GM11168 (cell line): ENCODE measurements at regions not wholly inside any gene's neighbourhood (a gene's known extent, or its start where the extent isn't known, plus 50 kb on each side); places are given as distances from the start of the nearest gene placed in this dataset.

Source experiments
- in situ Hi-C: fragments of 300-500 bp; cut with MboI; formaldehyde crosslinking; loops from one replicate; pipeline ENCODE4 v1.12.0; 2022; ENCODE audit warnings: low sequenced_read_pairs; ENCODE audit not compliant: unreplicated experiment

- in situ Hi-C loops: no loop called here
Observed at GRCh38 chr19:31166206-31166605, 183.0 kb downstream of the TSHZ3 start.

GRCh38 chr19:31164791-31165251 is 184.4 kb downstream of the TSHZ3 start:
- in situ Hi-C loops: no loop called here

- in situ Hi-C loops: no loop called here
Observed at GRCh38 chr19:31160336-31160926, 188.8 kb downstream of the TSHZ3 start.

- in situ Hi-C loops: no loop called here
Observed at GRCh38 chr19:31154021-31154420, 195.2 kb downstream of the TSHZ3 start.

GRCh38 chr19:31152906-31153305 is 196.3 kb downstream of the TSHZ3 start:
- in situ Hi-C loops: no loop called here

GRCh38 chr19:31149441-31149941 is 199.7 kb downstream of the TSHZ3 start:
- in situ Hi-C loops: no loop called here

- in situ Hi-C loops: no loop called here
Observed at GRCh38 chr19:31148671-31149070, 200.6 kb downstream of the TSHZ3 start.

GRCh38 chr19:31147234-31147633 is 202.0 kb downstream of the TSHZ3 start:
- in situ Hi-C loops: no loop called here

GRCh38 chr19:31146546-31147183 is 202.6 kb downstream of the TSHZ3 start:
- in situ Hi-C loops: no loop called here

GRCh38 chr19:31146015-31146414 is 203.2 kb downstream of the TSHZ3 start:
- in situ Hi-C loops: no loop called here

- in situ Hi-C loops: no loop called here
Observed at GRCh38 chr19:31145007-31145406, 204.2 kb downstream of the TSHZ3 start.

GRCh38 chr19:31144075-31144870 is 205.0 kb downstream of the TSHZ3 start:
- in situ Hi-C loops: no loop called here

GRCh38 chr19:31141301-31141700 is 207.9 kb downstream of the TSHZ3 start:
- in situ Hi-C loops: no loop called here

GRCh38 chr19:31140717-31141116 is 208.5 kb downstream of the TSHZ3 start:
- in situ Hi-C loops: no loop called here

GRCh38 chr19:31139871-31140505 is 209.2 kb downstream of the TSHZ3 start:
- in situ Hi-C loops: no loop called here

- in situ Hi-C loops: no loop called here
Observed at GRCh38 chr19:31138077-31138476, 211.2 kb downstream of the TSHZ3 start.

GRCh38 chr19:31135841-31136240 is 213.4 kb downstream of the TSHZ3 start:
- in situ Hi-C loops: no loop called here

- in situ Hi-C loops: no loop called here
Observed at GRCh38 chr19:31132753-31133110, 216.5 kb downstream of the TSHZ3 start.

- in situ Hi-C loops: no loop called here
Observed at GRCh38 chr19:31128291-31128690, 220.9 kb downstream of the TSHZ3 start.

- in situ Hi-C loops: no loop called here
Observed at GRCh38 chr19:31127134-31127967, 221.9 kb downstream of the TSHZ3 start.
